Immature natural killer cell (primary cell): ENCODE measurements at regions not wholly inside any gene's neighbourhood (a gene's known extent, or its start where the extent isn't known, plus 50 kb on each side); places are given as distances from the start of the nearest gene placed in this dataset.
"Not testable (repeated sequence)": the region's sequence is repeated elsewhere in the genome, so short reads cannot be mapped to it uniquely, and the experiment has no call there.

Experiments used
- DNase-seq, 3 donors: peaks; one replicate each; pipeline ENCODE4 v3.0.0; 2022; ENCODE audit warnings: mixed read lengths in 1 of 3
- H3K27ac Mint-ChIP-seq, 6 donors: one replicate each; pipeline ENCODE4 v1.8.0; 2020; ENCODE audit warnings: mixed read lengths in 6 of 6, mild to moderate bottlenecking in 5 of 6, inconsistent platforms in 4 of 6, moderate library complexity in 3 of 6
- H3K27me3 Mint-ChIP-seq, 3 donors: one replicate each; pipeline ENCODE4 v1.8.0; 2020 to 2021; ENCODE audit warnings: low read depth in 3 of 3, mild to moderate bottlenecking in 3 of 3, mixed read lengths in 3 of 3, moderate library complexity in 3 of 3, inconsistent platforms in 1 of 3
- H3K36me3 Mint-ChIP-seq, 3 donors: one replicate each; pipeline ENCODE4 v1.8.0; 2020; ENCODE audit warnings: mixed read lengths in 3 of 3, inconsistent platforms in 2 of 3, mild to moderate bottlenecking in 2 of 3
- H3K4me1 Mint-ChIP-seq, 2 donors: one replicate each; pipeline ENCODE4 v1.8.0; 2020; ENCODE audit warnings: inconsistent platforms in 2 of 2, mild to moderate bottlenecking in 2 of 2, mixed read lengths in 2 of 2, moderate library complexity in 1 of 2
- H3K4me3 Mint-ChIP-seq, 5 donors: one replicate each; pipeline ENCODE4 v1.8.0; 2020; ENCODE audit warnings: mild to moderate bottlenecking in 5 of 5, mixed read lengths in 5 of 5, inconsistent platforms in 3 of 5, moderate library complexity in 3 of 5
- H3K9me3 Mint-ChIP-seq, 6 donors: one replicate each; pipeline ENCODE4 v1.8.0; 2020; ENCODE audit warnings: mild to moderate bottlenecking in 6 of 6, mixed read lengths in 6 of 6, inconsistent platforms in 4 of 6, moderate library complexity in 3 of 6

GRCh38 chr16:10232757-10233156 is 50.5 kb upstream of the GRIN2A start:
- H3K4me1 Mint-ChIP-seq = no peaks in the 10 kb centered on the region
- peaks cover 0 to 4% (median 0%) of the 10 kb centered on the region in 3 donors for H3K36me3 Mint-ChIP-seq
- no peak for DNase-seq
- H3K27ac Mint-ChIP-seq = no peak overlapping the region
- peaks cover 4 to 22% (median 15%) of the 10 kb centered on the region in 6 donors for H3K9me3 Mint-ChIP-seq
- peaks cover 0 to 10% (median 7%) of the 10 kb centered on the region in 3 donors for H3K27me3 Mint-ChIP-seq
- H3K4me3 Mint-ChIP-seq = no peak overlapping the region

GRCh38 chr16:10239640-10240039 is 57.4 kb upstream of the GRIN2A start:
- H3K27me3 Mint-ChIP-seq = peaks cover 3 to 9% (median 3%) of the 10 kb centered on the region in 3 donors

GRCh38 chr16:10240854-10241613 is 58.8 kb upstream of the GRIN2A start:
- H3K4me3 Mint-ChIP-seq = no peak overlapping the region
- H3K27ac Mint-ChIP-seq = no peak overlapping the region
- H3K36me3 Mint-ChIP-seq = no peaks in the 10 kb centered on the region
- H3K4me1 Mint-ChIP-seq = no peaks in the 10 kb centered on the region
- H3K27me3 Mint-ChIP-seq = peaks cover 4 to 9% (median 4%) of the 10 kb centered on the region in 3 donors
- H3K9me3 Mint-ChIP-seq = no peaks in the 10 kb centered on the region
- DNase-seq = no peak

More at GRCh38 chr16:10239640-10240039, 57.4 kb upstream of the GRIN2A start:
- DNase-seq = no peak
- Mint-ChIP-seq H3K4me1 (no peaks in the 10 kb centered on the region), H3K36me3 (no peaks in the 10 kb centered on the region), H3K4me3 (no peak overlapping the region), H3K27ac (no peak overlapping the region), H3K9me3 (no peaks in the 10 kb centered on the region)

- Mint-ChIP-seq H3K36me3 (no peaks in the 10 kb centered on the region), H3K9me3 (no peaks in the 10 kb centered on the region), H3K27me3 (peaks cover 4 to 9% (median 4%) of the 10 kb centered on the region in 3 donors), H3K4me3 (no peak overlapping the region), H3K4me1 (no peaks in the 10 kb centered on the region), H3K27ac (no peak overlapping the region)
- DNase-seq = no peak
Observed at GRCh38 chr16:10242097-10242496, 59.9 kb upstream of the GRIN2A start.

- no peak for DNase-seq
- H3K4me3 Mint-ChIP-seq = no peak overlapping the region
- no peak overlapping the region for H3K27ac Mint-ChIP-seq
- H3K9me3 Mint-ChIP-seq = no peaks in the 10 kb centered on the region
- H3K4me1 Mint-ChIP-seq = no peaks in the 10 kb centered on the region
- H3K36me3 Mint-ChIP-seq = no peaks in the 10 kb centered on the region
- peaks cover 4 to 11% (median 4%) of the 10 kb centered on the region in 3 donors for H3K27me3 Mint-ChIP-seq
Observed at GRCh38 chr16:10242916-10243315, 60.7 kb upstream of the GRIN2A start.

GRCh38 chr16:10245002-10245401 is 62.8 kb upstream of the GRIN2A start:
- no peaks in the 10 kb centered on the region for H3K4me1 Mint-ChIP-seq
- no peaks in the 10 kb centered on the region for H3K36me3 Mint-ChIP-seq
- no peak for DNase-seq
- H3K27ac Mint-ChIP-seq = no peak overlapping the region
- no peak overlapping the region for H3K4me3 Mint-ChIP-seq
- peaks cover 4 to 9% (median 4%) of the 10 kb centered on the region in 3 donors for H3K27me3 Mint-ChIP-seq
- no peaks in the 10 kb centered on the region for H3K9me3 Mint-ChIP-seq

GRCh38 chr16:10250137-10250828 is 68.1 kb upstream of the GRIN2A start:
- H3K27me3 Mint-ChIP-seq = peaks cover 4 to 5% (median 5%) of the 10 kb centered on the region in 3 donors
- no peaks in the 10 kb centered on the region for H3K9me3 Mint-ChIP-seq
- H3K36me3 Mint-ChIP-seq = no peaks in the 10 kb centered on the region
- no peak overlapping the region for H3K4me3 Mint-ChIP-seq
- no peak for DNase-seq
- H3K27ac Mint-ChIP-seq = no peak overlapping the region
- no peaks in the 10 kb centered on the region for H3K4me1 Mint-ChIP-seq

- Mint-ChIP-seq H3K9me3 (no peaks in the 10 kb centered on the region), H3K36me3 (no peaks in the 10 kb centered on the region), H3K27ac (no peak overlapping the region), H3K4me1 (peaks cover 0 to 8% of the 10 kb centered on the region in 2 donors), H3K4me3 (no peak overlapping the region), H3K27me3 (peaks cover 4 to 5% (median 5%) of the 10 kb centered on the region in 3 donors)
- DNase-seq = no peak
Observed at GRCh38 chr16:10252155-10252554, 69.9 kb upstream of the GRIN2A start.

- H3K4me3 Mint-ChIP-seq = no peak overlapping the region
- H3K36me3 Mint-ChIP-seq = no peaks in the 10 kb centered on the region
- peaks cover 0 to 8% of the 10 kb centered on the region in 2 donors for H3K4me1 Mint-ChIP-seq
- no peak for DNase-seq
- peaks cover 4 to 5% (median 4%) of the 10 kb centered on the region in 3 donors for H3K27me3 Mint-ChIP-seq
- no peaks in the 10 kb centered on the region for H3K9me3 Mint-ChIP-seq
- H3K27ac Mint-ChIP-seq = no peak overlapping the region
Observed at GRCh38 chr16:10253409-10253808, 71.2 kb upstream of the GRIN2A start.

GRCh38 chr16:10255728-10256127 is 73.5 kb upstream of the GRIN2A start:
- no peaks in the 10 kb centered on the region for H3K36me3 Mint-ChIP-seq
- no peak overlapping the region for H3K27ac Mint-ChIP-seq
- H3K4me3 Mint-ChIP-seq = no peak overlapping the region
- H3K9me3 Mint-ChIP-seq = no peaks in the 10 kb centered on the region
- DNase-seq = no peak
- peaks cover 0 to 8% of the 10 kb centered on the region in 2 donors for H3K4me1 Mint-ChIP-seq
- H3K27me3 Mint-ChIP-seq = peaks cover 0 to 5% (median 5%) of the 10 kb centered on the region in 3 donors

GRCh38 chr16:10256784-10257641 is 74.8 kb upstream of the GRIN2A start:
- no peaks in the 10 kb centered on the region for H3K9me3 Mint-ChIP-seq
- no peak overlapping the region for H3K27ac Mint-ChIP-seq

GRCh38 chr16:10257642-10258251 is 75.5 kb upstream of the GRIN2A start:
- not testable (repeated sequence) for H3K4me3 Mint-ChIP-seq, H3K36me3 Mint-ChIP-seq, H3K27me3 Mint-ChIP-seq, H3K9me3 Mint-ChIP-seq, H3K27ac Mint-ChIP-seq, DNase-seq, H3K4me1 Mint-ChIP-seq

More at GRCh38 chr16:10256784-10257641, 74.8 kb upstream of the GRIN2A start:
- Mint-ChIP-seq H3K27me3 (peaks cover 0 to 5% (median 3%) of the 10 kb centered on the region in 3 donors), H3K36me3 (no peaks in the 10 kb centered on the region), H3K4me1 (peaks cover 0 to 8% of the 10 kb centered on the region in 2 donors), H3K4me3 (no peak overlapping the region)
- peak in 2 of 3 donors; percentile 14 to 32 for DNase-seq

- H3K36me3 Mint-ChIP-seq, H3K4me3 Mint-ChIP-seq, DNase-seq, H3K27ac Mint-ChIP-seq, H3K27me3 Mint-ChIP-seq, H3K9me3 Mint-ChIP-seq, H3K4me1 Mint-ChIP-seq: not testable (repeated sequence)
Observed at GRCh38 chr16:10258930-10259603, 76.8 kb upstream of the GRIN2A start.
